GM19238 (cell line): ENCODE measurements at regions not wholly inside any gene's neighbourhood (a gene's known extent, or its start where the extent isn't known, plus 50 kb on each side); places are given as distances from the start of the nearest gene placed in this dataset.
"Not testable (repeated sequence)": the region's sequence is repeated elsewhere in the genome, so short reads cannot be mapped to it uniquely, and the experiment has no call there.

Source experiments
- DNase-seq: peaks from one replicate; pipeline ENCODE4 v3.0.0; 2011; ENCODE audit warnings: low spot score; ENCODE audit not compliant: insufficient read length

DNA sequence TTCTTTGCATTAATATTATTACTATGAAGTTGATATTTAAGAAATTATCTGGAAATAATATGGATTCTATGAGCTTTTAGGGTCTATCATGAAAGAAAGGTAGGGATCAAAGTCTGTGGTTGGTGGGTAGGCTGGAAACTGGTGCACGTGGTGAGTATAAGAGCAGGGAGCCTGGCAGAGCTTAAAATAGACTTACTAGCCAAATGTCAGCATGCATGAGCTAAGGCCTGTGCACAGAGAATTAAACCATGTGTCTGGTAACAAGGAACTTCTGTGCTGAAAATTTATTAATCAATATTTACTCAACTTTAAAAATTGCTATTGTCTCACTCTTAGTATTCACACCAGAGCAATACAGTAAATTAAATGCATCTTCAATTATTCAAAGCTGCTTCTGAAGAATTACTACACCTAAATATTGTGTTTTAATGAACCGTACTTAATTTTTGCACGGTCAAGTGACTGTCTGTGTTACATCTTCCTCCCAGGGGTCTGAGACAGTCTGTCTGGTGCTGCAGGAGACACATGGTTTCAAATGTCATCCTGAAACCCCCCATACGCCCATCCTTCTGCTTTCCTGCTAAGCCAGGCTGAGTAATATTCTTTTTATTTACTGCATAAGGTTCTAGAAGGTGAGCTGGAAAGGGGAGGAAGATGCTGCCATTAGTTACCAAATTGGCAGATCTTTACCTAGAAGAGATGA is 161.0 kb upstream of the NLRP1 start:
- no peak for DNase-seq

DNA sequence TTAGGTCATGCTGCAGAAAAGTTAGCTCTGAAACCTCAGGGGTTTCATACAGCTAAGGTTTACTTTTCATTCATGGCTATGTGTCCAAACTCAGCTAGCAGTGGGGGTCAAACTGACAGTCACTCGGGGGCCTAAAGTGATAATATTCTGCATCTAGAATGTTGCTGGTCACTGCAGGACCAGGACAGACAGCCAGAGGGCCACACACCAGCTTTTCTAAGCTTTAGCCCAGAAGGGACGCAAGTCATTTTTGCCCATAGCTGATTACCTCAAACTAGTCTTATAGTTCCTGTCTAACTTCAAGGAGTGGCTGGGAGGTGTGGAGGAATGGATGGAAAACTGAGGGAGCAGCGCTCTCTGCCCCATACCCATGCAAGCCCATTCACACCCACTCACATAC is 163.0 kb upstream of the NLRP1 start:
- DNase-seq = no peak

DNA sequence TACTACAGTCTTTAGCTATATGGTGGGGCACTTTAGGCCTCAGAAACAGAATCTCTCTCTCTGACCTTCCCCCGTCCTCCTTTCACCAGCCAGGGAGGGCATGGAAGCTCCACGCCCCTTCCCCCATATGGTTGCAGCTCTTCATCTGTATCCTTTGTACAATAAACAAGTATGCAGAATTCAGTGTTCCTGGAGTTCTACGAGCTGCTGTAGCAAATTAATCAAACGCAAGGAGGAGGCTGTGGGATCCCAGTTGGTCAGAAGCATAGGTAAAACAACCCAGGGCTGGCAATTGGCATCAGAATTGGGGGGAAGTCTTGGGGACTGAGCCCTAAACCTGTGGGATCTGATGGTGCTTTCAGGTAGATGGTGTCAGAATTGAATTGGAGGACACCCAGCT is 163.7 kb upstream of the NLRP1 start:
- DNase-seq = no peak

DNA sequence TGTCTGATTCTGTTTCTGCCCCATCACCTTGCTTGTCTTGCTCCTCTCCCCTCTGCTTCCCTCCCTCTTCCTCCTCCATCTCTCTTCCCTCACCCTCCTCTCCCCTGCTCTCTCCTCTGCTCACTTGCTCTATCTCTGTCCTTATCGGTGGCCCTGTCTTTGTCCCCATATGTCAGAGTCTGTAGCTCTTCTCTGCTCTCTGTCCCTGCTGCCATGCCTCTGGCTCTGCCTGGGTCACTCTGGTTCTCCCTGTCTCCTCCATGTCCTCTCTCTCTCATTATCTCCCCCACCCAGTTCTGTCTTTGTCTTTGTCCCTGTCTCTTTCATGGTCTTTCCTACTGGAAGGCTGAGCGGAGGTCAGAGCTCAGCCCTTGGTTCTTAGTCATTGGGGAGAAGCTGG is 169.1 kb upstream of the NLRP1 start:
- no peak for DNase-seq

DNA sequence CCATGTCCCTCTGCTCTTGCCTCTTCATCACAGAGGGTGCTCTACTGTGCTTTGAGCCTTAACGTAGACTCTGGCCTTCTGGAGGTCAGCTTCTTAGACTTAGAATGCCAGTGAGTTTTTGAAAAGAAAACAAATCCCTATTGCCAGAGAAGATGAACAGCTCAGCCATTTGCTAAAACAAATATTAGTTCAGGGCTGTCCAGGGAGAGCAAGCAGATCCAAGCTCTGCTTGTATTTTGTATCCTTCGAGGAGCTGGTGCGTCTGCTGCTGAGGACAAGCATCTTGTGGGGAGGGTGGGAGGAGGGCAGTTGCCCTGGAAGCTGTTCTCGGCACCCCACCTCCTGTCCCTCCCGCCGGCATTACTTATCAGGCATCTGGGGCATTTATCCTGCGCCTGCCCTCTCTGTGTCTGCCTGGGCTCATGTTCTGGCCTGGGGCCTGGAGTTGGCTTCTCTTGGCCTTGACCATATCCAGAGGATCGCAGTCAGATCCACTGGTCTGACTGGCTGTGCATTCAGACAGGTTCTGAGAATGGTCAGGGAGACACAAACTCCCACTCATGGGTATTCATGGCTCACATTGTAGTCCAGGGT is 173.1 kb upstream of the NLRP1 start:
- no peak for DNase-seq

DNA sequence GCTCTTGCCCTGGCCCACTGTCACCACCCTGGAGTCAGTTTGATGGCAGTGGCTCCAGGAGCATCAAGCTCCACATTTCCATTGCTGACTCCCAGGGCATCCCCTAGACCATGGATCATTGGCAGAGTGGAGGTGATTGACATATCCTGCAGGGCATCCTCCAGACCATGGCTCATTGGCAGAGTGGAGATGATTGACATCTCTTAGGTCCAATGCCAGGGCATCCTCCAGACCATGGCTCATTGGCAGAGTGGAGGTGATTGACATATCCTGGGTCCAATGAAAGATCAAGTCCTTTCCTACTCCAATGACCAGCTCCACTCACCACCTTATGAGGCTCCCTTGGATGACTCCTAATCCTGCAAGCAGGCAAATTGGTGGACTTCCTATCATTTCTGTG is 174.3 kb upstream of the NLRP1 start:
- no peak for DNase-seq

DNA sequence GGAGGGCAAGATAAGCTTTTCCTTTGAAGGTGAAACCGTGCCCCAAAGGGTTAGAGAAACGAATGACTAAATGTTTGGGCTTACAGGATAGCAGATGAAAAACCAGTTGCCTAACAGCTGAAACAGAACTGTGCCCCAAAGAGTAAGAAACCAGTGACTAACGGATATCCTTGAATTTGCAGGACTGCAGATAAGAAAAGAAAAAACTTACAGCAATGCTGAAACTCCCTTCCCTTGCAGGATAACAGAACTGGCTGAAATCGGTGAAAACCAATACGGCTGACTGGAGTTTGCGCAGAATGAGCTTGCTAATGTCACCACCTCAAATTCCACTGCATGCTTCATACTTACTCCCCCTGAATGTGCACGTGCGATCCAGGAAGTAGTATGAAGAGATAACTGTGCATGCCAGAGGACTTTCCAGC is 175.2 kb upstream of the NLRP1 start:
- no peak for DNase-seq

DNA sequence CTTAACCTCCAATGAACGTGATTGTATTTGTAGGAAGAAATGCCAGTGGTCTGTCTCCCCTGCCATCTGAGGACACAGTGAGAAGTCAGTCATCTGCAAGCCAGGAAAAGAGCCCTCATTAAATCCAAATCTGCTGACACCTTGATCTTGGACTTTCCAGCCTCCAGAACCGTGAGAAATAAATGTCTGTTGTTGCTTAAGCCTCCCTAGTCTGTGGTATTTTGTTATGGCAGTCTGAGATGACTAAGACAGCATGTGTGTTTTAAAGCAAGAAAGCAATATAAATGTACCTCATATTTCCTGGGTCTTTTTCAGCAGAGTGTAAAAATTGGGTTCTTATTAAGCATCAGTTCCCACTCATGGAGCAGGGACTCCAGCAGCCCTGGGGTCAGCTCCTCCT is 177.9 kb upstream of the NLRP1 start:
- no peak for DNase-seq

DNA sequence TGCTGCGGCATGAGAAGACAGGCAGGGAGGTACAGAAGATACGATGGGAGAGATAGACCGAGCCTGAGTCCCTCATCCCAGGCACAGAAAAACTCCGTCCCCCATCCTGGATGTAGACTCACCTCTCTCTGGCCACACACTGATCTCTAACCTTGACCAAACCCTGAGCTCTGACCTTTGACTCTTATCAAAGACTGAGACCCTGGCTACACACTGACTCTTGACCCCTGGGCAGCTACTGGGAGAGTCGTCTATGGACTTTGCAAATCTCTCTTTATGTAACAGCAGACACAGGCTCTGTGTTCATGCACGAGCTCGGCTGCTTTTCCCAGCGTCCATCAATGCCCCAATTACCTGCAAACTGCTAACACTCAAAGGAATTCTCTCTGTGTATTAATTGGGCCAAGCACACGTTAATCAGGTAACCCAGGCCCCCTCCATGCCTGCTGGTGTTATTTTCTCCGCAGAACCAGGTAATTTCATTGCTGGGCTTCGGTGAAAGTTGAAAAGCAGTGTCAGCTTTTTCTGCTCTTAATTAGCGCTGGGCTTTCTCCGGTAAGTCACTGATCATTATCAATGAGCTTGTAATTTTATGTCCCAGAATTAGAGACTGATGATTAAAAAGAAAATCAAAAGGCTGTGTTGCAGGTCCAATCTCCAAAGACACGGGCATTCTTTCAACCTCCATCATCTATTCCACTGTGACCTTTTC is 179.4 kb upstream of the NLRP1 start:
- DNase-seq = no peak

DNA sequence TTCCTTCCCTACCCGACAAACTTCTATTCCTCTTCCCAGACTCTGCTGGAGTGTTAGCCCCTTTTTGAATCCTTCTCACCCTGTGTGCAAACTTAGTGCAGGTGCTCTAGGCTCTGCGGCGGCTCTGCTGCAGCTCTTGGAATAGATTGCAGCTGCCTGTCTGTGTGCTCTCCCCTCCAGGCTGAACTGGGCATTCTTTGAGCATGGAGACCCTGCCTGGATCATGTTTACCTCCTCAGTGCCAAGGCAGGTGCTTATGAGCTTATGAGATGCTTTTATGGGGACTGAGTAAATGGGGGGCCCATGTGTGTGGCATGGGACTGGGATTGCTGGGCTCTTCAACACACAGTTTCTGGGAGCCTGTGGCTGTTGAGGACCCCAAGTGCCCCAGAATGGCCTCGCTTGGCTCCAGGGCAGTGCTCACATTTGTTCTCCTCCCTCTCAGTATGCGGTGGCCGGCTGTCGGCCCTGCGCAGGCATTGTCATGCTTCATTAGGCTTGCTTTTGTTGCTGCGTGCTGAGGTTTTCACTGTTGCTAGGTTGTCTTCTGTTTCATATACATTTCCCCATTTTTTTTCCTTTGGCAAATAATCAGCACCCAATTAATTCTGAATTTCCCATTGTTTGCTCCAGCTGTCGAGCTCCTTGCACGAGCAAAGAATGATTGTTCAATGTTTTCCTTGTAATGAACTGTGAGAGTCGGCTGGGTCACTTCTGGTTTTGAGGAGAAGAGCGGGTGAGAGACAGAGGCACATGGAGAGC is 185.5 kb upstream of the NLRP1 start:
- no peak for DNase-seq

DNA sequence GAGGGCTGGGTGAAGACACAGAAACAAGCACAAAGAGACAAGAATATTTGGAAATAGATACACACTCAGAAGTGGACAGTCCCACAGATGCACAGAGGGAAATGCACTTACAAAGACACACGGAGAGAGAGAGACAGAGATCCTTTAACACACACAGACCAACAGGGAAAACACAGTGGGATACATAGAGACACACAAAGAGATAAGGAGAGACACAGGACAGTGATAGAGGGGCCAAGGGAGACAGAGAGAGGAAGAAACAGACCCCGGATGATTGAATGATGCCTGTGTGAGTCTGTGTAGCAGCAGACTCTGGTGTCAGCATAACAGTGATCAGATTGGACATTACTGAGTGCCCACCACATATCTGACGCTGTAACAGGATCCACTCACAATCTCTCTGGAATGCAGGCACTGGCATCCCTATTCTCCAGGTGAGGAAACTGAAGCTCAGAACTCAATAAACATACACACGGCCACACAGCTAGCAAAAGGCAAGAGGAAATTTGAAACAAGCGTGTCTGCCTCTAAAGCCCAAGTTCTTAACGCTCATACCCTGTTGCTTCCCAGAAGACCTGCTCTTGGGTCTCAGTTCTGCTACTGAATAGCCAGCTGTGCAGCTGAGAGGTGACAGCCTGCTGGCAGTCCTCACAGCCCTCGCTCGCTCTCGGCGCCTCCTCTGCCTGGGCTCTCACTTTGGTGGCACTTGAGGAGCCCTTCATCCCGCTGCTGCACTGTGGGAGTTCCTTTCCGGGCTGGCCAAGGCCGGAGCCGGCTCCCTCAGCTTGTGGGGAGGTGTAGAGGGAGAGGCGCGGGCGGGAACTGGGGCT is 186.3 kb upstream of the NLRP1 start:
- no peak for DNase-seq

DNA sequence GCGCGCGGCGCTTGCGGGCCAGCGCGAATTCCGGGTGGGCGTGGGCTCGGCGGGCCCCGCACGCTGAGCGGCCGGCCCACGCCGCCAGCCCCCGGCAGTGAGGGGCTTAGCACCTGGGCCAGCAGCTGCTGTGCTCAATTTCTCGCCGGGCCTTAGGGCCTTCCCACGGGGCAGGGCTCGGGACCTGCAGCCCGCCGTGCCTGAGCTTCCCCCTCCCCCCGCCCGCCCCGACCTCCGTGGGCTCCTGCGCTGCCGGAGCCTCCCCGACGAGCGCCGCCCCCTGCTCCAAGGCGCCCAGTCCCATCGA is 186.9 kb upstream of the NLRP1 start:
- not testable (repeated sequence) for DNase-seq

DNA sequence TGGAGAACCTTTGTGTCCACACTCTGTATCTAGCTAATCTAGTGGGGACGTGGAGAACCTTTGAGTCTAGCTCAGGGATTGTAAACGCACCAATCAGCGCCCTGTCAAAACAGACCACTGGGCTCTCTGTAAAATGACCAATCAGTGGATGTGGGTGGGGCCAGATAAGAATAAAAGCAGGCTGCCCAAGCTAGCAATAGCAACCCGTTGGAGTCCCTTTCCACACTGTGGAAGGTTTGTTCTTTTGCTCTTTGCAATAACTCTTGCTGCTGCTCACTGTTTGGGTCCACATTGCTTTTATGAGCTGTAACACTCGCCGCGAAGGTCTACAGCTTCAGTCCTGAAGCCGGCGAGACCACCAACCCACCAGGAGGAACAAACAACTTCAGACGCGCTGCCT is 187.7 kb upstream of the NLRP1 start:
- DNase-seq = not testable (repeated sequence)

DNA sequence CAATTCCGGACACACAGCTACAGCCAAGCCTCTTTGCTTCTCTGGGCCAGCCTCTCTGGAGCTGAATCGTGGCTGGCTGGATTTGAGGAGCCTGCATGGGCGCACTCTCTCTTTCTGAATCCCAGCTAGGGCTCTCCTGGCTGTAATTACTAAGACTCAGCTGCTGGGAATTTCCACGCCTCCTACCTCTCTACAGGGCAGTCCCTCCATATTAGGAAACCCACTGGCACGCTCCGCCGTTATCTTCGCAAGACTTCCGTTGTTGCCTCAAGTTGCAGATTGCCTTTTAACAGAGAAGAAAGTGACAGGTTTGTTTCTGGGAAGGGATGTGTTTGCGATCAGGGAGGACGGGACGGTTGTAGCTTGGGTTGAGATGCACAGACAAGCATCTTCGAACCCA is 188.4 kb upstream of the NLRP1 start:
- no peak for DNase-seq

DNA sequence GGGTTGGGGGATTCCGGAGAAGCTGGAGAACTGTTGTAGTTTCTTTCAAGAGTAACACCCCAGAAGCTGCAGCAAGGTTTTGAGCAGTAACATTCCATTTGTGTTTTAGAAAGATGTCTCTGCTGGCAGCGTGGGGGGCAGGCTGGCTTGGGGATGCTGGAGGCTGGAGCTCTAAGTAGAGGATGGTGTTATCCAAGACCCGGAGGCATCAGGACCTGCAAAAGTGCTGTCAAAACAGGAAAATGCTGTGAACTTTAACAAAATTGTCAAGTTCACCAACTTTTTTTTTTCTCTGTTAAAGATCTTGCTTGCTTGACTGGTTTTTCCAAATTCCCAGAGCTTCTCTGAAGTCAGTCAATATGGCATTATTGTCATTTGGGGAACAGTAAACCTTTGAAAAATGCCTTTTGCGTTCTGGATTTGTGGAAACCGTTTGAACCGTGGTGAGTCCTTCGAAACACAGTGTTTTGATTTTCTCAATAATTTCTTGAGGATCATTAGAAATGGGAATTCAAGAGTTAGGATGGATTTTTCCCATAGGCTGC is 189.6 kb upstream of the NLRP1 start:
- no peak for DNase-seq

DNA sequence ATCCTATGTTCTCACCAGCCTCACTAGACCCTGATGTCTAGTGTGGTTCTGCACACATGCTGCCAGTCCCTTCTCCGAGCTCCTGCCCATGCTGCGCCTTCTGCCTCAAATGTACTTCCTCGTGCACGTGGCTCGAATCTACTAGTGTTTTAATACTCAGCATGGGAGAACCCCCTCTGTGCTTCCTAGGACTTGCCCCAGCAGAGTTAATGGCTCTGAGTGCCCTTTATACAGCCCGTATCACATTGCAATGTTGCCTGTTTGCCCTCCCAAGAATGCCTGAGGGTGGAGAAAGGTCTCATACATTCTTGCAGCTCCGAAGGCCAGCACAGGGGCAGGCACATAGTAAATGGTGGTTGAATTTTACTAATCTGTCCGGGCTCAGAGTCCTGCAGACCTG is 190.8 kb upstream of the NLRP1 start:
- no peak for DNase-seq

DNA sequence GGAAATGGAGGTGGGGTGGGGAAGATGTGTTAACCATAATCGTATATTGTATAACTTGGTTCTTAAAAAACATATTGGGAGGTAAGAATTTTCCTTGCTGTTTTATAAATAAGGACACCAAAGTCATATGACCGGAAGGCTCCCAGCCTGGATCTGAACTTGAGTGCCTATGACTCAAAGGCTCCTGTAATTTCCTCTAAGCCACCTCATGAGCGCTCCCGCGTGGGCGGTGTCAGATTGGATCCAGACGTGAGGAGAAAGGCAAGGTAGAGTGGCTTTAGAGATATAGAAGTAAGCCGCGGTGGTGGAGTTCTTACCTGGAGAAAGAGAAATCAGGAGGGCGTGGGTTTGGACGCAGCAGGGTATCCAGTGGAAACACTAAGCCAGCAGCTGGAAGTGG is 196.2 kb upstream of the NLRP1 start:
- DNase-seq = no peak

DNA sequence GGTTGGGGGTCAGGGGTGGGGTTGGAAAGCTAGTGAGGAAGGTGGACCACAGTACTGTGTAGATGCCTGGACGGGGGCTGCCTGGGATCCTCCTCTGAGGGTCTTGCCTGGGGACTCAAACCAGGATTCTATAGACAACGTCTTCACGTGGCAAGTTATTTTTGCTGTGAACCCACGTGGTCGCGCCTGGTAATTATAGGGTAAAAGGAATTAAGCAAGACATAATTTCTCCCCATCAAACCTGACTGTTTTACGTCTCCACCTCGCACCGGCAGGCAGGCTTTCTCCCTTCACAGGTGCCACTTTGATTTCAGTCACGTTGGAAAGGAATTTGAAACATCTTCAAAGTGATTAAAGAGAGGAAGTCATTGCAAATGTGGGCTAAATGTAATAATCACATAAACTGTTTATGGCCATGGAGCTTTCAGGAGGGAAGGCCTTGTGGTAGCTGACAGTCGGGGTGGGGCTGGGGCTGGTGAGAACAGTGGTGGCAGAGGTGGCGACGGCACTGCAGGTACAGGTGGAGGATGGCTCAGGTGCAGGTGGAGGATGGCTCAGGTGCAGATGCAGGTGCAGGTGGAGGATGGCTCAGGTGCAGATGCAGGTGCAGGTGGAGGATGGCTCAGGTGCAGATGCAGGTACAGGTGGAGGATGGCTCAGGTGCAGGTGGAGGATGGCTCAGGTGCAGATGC is 197.1 kb upstream of the NLRP1 start:
- DNase-seq = no peak

DNA sequence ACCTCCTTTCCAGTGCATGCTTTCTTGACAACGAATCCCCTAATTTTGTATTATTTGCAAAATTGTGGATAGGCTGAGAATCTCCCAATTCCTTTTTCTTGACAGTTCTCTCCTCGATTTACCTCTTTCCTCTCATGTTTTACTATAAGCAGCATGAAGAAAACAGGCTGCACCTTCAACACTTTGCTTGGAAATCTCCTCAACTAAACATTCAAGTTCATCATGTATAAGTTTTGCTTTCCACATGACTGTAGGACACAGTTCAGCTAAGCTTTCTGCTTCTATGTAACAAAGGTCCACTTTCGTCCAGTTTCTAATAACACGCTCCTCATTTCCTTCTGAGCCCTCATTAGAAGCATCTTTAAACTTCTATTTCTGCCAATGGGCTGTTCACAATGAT is 199.0 kb upstream of the NLRP1 start:
- no peak for DNase-seq

DNA sequence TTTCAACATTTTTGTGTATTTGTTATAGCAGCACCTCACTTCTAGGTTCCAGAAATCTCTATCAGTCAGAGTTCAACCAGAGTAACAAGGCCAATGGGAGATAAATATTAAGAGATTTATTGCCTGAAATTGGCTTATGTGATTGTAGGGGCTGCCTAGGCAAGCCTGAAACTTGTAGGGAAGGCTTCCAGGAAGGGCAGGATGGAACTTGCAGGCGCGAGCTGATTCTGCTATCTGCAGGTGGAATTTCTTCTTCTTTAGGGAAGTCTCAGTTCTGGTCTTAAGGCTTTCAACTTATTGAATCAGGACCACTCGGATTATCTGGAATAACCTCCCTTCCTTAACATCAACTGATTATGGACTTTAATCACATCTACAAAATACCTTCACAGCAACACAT is 199.5 kb upstream of the NLRP1 start:
- DNase-seq = no peak

DNA sequence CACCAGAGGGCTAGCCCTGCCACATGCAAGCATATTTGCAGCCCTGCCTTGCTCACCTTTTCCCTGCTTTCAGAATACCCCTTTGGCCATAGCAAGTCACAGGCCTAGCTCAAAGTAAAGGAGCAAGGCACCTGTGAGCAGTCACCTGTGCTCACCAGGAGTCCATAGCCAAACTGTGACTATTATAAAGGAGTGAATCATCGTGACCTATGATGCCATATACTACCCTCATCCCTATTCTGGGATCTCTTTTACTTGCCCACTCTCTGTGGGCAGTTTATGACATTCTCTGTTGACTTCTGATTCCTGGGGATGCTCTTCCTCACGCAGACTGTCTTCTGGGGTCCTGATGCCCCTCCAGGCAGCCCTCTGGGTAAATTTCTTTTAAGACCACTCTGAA is 200.5 kb upstream of the NLRP1 start:
- DNase-seq = no peak
